ENCODE measurements at regions not wholly inside any gene's neighbourhood (a gene's known extent, or its start where the extent isn't known, plus 50 kb on each side); places are given as distances from the start of the nearest gene placed in this dataset.
"Not testable (repeated sequence)": the region's sequence is repeated elsewhere in the genome, so short reads cannot be mapped to it uniquely, and the experiment has no call there.

DNA sequence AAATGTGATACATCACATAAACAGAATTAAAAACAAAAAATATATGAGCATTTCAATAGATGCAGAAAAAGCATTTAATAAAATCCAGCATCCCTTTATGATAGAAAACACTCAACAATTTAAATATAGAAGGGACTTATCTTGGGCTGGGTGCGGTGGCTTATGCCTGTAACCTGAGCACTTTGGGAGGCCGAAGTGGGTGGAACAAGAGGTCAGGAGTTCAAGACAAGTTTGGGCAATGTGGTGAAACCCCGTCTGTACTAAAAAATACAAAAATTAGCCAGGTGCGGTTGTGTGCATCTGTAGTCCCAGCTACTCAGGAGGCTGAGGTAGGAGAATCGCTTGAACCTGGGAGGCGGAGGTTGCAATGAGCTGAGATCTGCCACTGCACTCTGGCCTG lies 409.1 kb downstream of the ICE1 start:
- H3K4me1 ChIP-seq (ENCODE audit: control insufficient read depth in 1 of 2, insufficient read depth in 2 of 2, low read length in 2 of 2); H3K9ac ChIP-seq (ENCODE audit: low read depth in 1 of 2, low read length in 2 of 2); H3K4me3 ChIP-seq (ENCODE audit: low read depth in 1 of 2, low read length in 2 of 2); H3K9me3 ChIP-seq (ENCODE audit: control insufficient read depth in 1 of 2, low read length in 2 of 2); H3K27ac ChIP-seq (ENCODE audit: low read depth, low read length); H3K36me3 ChIP-seq (ENCODE audit: control insufficient read depth in 1 of 2, insufficient read depth in 2 of 2, low read length in 2 of 2); H3K27me3 ChIP-seq (ENCODE audit: control insufficient read depth in 1 of 2, insufficient read depth in 2 of 2, low read length in 2 of 2): not testable (repeated sequence)

GRCh38 chr5:5828619-5829018 lies 406.1 kb downstream of the ICE1 start:
- Histone ChIP-seq H3K27me3 (ENCODE audit: control insufficient read depth in 1 of 2, insufficient read depth in 2 of 2, low read length in 2 of 2) (no peaks in the 10 kb centered on the region), H3K9me3 (ENCODE audit: control insufficient read depth in 1 of 2, low read length in 2 of 2) (no peaks in the 10 kb centered on the region), H3K27ac (ENCODE audit: low read depth, low read length) (no peak overlapping the region), H3K9ac (ENCODE audit: low read depth in 1 of 2, low read length in 2 of 2) (no peak overlapping the region), H3K4me1 (ENCODE audit: control insufficient read depth in 1 of 2, insufficient read depth in 2 of 2, low read length in 2 of 2) (no peaks in the 10 kb centered on the region), H3K36me3 (ENCODE audit: control insufficient read depth in 1 of 2, insufficient read depth in 2 of 2, low read length in 2 of 2) (no peaks in the 10 kb centered on the region), H3K4me3 (ENCODE audit: low read depth in 1 of 2, low read length in 2 of 2) (no peak overlapping the region)

DNA sequence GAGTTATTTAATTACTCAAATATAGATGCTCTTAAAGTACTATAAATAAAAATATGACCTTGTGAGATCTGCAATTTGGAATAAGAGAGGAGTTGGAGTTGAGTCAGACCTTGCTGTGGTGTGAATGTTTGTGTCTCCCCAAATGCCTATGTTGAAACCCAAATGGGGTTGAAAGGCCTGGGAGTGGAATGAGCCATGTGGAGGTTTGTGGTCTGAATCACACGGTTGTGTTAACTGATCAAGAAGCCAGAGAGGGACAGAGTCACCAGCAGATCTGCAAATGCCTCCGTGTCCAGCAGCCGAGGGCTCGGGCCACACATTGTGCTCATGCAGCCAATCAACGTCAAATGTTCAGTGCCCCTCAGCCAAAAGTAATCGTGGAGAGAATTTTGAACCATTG lies 404.4 kb downstream of the ICE1 start:
- H3K9me3 ChIP-seq (ENCODE audit: control insufficient read depth in 1 of 2, low read length in 2 of 2), result no peaks in the 10 kb centered on the region
- H3K27me3 ChIP-seq (ENCODE audit: control insufficient read depth in 1 of 2, insufficient read depth in 2 of 2, low read length in 2 of 2), result no peaks in the 10 kb centered on the region
- no peak overlapping the region for H3K27ac ChIP-seq (ENCODE audit: low read depth, low read length)
- no peaks in the 10 kb centered on the region for H3K36me3 ChIP-seq (ENCODE audit: control insufficient read depth in 1 of 2, insufficient read depth in 2 of 2, low read length in 2 of 2)
- no peak overlapping the region for H3K9ac ChIP-seq (ENCODE audit: low read depth in 1 of 2, low read length in 2 of 2)
- no peaks in the 10 kb centered on the region for H3K4me1 ChIP-seq (ENCODE audit: control insufficient read depth in 1 of 2, insufficient read depth in 2 of 2, low read length in 2 of 2)
- no peak overlapping the region for H3K4me3 ChIP-seq (ENCODE audit: low read depth in 1 of 2, low read length in 2 of 2)

GRCh38 chr5:5822729-5823257 lies 400.3 kb downstream of the ICE1 start:
- H3K4me3 ChIP-seq (ENCODE audit: low read depth in 1 of 2, low read length in 2 of 2), result no peak overlapping the region
- no peaks in the 10 kb centered on the region for H3K9me3 ChIP-seq (ENCODE audit: control insufficient read depth in 1 of 2, low read length in 2 of 2)
- H3K27me3 ChIP-seq (ENCODE audit: control insufficient read depth in 1 of 2, insufficient read depth in 2 of 2, low read length in 2 of 2), result no peaks in the 10 kb centered on the region
- no peaks in the 10 kb centered on the region for H3K4me1 ChIP-seq (ENCODE audit: control insufficient read depth in 1 of 2, insufficient read depth in 2 of 2, low read length in 2 of 2)
- no peak overlapping the region for H3K9ac ChIP-seq (ENCODE audit: low read depth in 1 of 2, low read length in 2 of 2)
- H3K27ac ChIP-seq (ENCODE audit: low read depth, low read length), result no peak overlapping the region
- H3K36me3 ChIP-seq (ENCODE audit: control insufficient read depth in 1 of 2, insufficient read depth in 2 of 2, low read length in 2 of 2), result no peaks in the 10 kb centered on the region

DNA sequence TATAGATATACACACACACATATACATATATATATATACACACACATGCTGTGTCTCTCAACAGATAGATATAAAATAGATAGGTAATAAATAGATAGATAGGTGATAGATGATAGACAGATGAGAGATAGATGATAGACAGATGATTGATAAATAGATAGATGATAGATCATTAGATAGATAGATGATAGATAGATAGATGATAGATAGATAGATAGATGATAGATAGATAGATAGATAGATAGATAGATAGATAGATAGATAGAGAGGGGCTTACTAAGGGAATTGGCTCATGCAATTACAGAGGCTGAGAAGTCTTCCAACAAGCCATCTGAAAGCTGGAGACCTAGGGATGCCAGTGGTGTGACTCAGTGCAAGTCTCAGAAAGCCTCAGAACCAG lies 394.5 kb downstream of the ICE1 start:
- H3K4me3 ChIP-seq (ENCODE audit: low read depth in 1 of 2, low read length in 2 of 2), result no peak overlapping the region
- H3K9me3 ChIP-seq (ENCODE audit: control insufficient read depth in 1 of 2, low read length in 2 of 2), result no peaks in the 10 kb centered on the region
- no peak overlapping the region for H3K9ac ChIP-seq (ENCODE audit: low read depth in 1 of 2, low read length in 2 of 2)
- H3K27me3 ChIP-seq (ENCODE audit: control insufficient read depth in 1 of 2, insufficient read depth in 2 of 2, low read length in 2 of 2), result no peaks in the 10 kb centered on the region
- no peak overlapping the region for H3K27ac ChIP-seq (ENCODE audit: low read depth, low read length)
- H3K36me3 ChIP-seq (ENCODE audit: control insufficient read depth in 1 of 2, insufficient read depth in 2 of 2, low read length in 2 of 2), result no peaks in the 10 kb centered on the region
- no peaks in the 10 kb centered on the region for H3K4me1 ChIP-seq (ENCODE audit: control insufficient read depth in 1 of 2, insufficient read depth in 2 of 2, low read length in 2 of 2)

DNA sequence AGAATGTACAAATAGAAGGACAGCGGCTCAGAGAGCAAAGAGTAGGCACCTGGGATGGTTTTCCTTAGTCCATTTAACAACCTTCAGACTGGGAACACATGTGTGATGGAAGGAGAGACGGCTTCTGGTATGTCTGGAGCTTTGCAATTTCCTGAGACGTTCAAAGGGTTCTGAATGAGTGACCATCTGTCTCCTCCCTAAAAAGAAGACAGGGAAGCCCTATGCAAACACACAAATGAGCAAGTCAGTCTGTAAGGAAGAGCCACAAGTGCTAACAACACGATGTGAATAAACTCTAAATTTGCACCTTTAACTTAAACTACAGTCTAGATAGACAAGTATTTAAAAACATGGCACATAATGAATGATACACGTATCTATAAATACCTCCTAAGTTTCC lies 391.0 kb downstream of the ICE1 start:
- no peak overlapping the region for H3K9ac ChIP-seq (ENCODE audit: low read depth in 1 of 2, low read length in 2 of 2)

GRCh38 chr5:5810461-5810860 lies 388.0 kb downstream of the ICE1 start:
- no peak overlapping the region for H3K27ac ChIP-seq (ENCODE audit: low read depth, low read length)
- no peak overlapping the region for H3K4me3 ChIP-seq (ENCODE audit: low read depth in 1 of 2, low read length in 2 of 2)
- no peak overlapping the region for H3K9ac ChIP-seq (ENCODE audit: low read depth in 1 of 2, low read length in 2 of 2)
- H3K4me1 ChIP-seq (ENCODE audit: control insufficient read depth in 1 of 2, insufficient read depth in 2 of 2, low read length in 2 of 2), result no peaks in the 10 kb centered on the region
- H3K27me3 ChIP-seq (ENCODE audit: control insufficient read depth in 1 of 2, insufficient read depth in 2 of 2, low read length in 2 of 2), result no peaks in the 10 kb centered on the region
- no peaks in the 10 kb centered on the region for H3K36me3 ChIP-seq (ENCODE audit: control insufficient read depth in 1 of 2, insufficient read depth in 2 of 2, low read length in 2 of 2)
- no peaks in the 10 kb centered on the region for H3K9me3 ChIP-seq (ENCODE audit: control insufficient read depth in 1 of 2, low read length in 2 of 2)

More for the DNA sequence above, 391.0 kb downstream of the ICE1 start:
- H3K9me3 ChIP-seq (ENCODE audit: control insufficient read depth in 1 of 2, low read length in 2 of 2), result no peaks in the 10 kb centered on the region
- H3K27me3 ChIP-seq (ENCODE audit: control insufficient read depth in 1 of 2, insufficient read depth in 2 of 2, low read length in 2 of 2), result no peaks in the 10 kb centered on the region
- H3K36me3 ChIP-seq (ENCODE audit: control insufficient read depth in 1 of 2, insufficient read depth in 2 of 2, low read length in 2 of 2), result no peaks in the 10 kb centered on the region
- no peak overlapping the region for H3K27ac ChIP-seq (ENCODE audit: low read depth, low read length)
- H3K4me1 ChIP-seq (ENCODE audit: control insufficient read depth in 1 of 2, insufficient read depth in 2 of 2, low read length in 2 of 2), result no peaks in the 10 kb centered on the region
- no peak overlapping the region for H3K4me3 ChIP-seq (ENCODE audit: low read depth in 1 of 2, low read length in 2 of 2)

GRCh38 chr5:5805916-5806315 lies 383.4 kb downstream of the ICE1 start:
- H3K4me3 ChIP-seq (ENCODE audit: low read depth in 1 of 2, low read length in 2 of 2), result no peak overlapping the region

DNA sequence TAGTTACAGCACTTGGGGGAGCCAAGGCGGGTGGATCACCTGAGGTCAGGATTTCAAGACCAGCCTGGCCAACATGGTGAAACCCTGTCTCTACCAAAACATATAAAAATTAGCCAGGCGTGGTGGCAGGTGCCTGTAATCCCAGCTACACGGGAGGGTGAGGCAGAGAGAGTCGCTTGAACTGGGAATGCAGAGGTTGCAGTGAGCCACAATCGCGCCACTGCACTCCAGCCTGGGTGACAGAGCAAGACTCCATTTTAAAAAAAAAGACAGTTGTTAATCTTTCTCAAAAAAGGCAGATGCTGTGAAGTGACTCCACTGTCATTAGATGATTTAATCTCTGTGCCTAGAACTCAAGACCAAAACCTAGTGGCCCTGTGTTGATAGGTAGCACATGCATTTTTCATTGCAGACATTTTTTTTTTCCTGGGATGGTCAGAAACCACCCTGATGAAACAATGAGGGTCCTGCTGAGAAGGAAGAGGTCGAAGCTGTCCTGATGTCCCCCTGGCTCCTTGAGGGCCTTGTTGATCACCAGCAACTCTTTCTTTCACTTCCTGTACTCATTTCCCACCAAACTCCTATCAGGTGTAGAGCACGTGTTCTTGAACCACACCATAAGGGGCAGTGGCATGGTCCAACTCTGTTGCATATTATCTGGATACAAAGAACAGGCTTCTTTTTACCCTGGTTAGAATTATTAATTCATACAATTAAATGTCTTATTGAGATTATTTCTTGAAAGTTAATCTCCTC lies 382.2 kb downstream of the ICE1 start:
- Histone ChIP-seq H3K27ac (ENCODE audit: low read depth, low read length) (no peak overlapping the region), H3K9ac (ENCODE audit: low read depth in 1 of 2, low read length in 2 of 2) (no peak overlapping the region), H3K36me3 (ENCODE audit: control insufficient read depth in 1 of 2, insufficient read depth in 2 of 2, low read length in 2 of 2) (no peaks in the 10 kb centered on the region), H3K4me1 (ENCODE audit: control insufficient read depth in 1 of 2, insufficient read depth in 2 of 2, low read length in 2 of 2) (no peaks in the 10 kb centered on the region), H3K4me3 (ENCODE audit: low read depth in 1 of 2, low read length in 2 of 2) (no peak overlapping the region), H3K9me3 (ENCODE audit: control insufficient read depth in 1 of 2, low read length in 2 of 2) (no peaks in the 10 kb centered on the region), H3K27me3 (ENCODE audit: control insufficient read depth in 1 of 2, insufficient read depth in 2 of 2, low read length in 2 of 2) (no peaks in the 10 kb centered on the region)

More at GRCh38 chr5:5805916-5806315, 383.4 kb downstream of the ICE1 start:
- Histone ChIP-seq H3K27me3 (ENCODE audit: control insufficient read depth in 1 of 2, insufficient read depth in 2 of 2, low read length in 2 of 2) (no peaks in the 10 kb centered on the region), H3K9ac (ENCODE audit: low read depth in 1 of 2, low read length in 2 of 2) (no peak overlapping the region), H3K4me1 (ENCODE audit: control insufficient read depth in 1 of 2, insufficient read depth in 2 of 2, low read length in 2 of 2) (no peaks in the 10 kb centered on the region), H3K27ac (ENCODE audit: low read depth, low read length) (no peak overlapping the region), H3K9me3 (ENCODE audit: control insufficient read depth in 1 of 2, low read length in 2 of 2) (no peaks in the 10 kb centered on the region), H3K36me3 (ENCODE audit: control insufficient read depth in 1 of 2, insufficient read depth in 2 of 2, low read length in 2 of 2) (no peaks in the 10 kb centered on the region)

GRCh38 chr5:5800801-5801761 lies 378.6 kb downstream of the ICE1 start:
- H3K36me3 ChIP-seq (ENCODE audit: control insufficient read depth in 1 of 2, insufficient read depth in 2 of 2, low read length in 2 of 2), result no peaks in the 10 kb centered on the region
- H3K27ac ChIP-seq (ENCODE audit: low read depth, low read length), result no peak overlapping the region
- no peaks in the 10 kb centered on the region for H3K27me3 ChIP-seq (ENCODE audit: control insufficient read depth in 1 of 2, insufficient read depth in 2 of 2, low read length in 2 of 2)
- H3K4me3 ChIP-seq (ENCODE audit: low read depth in 1 of 2, low read length in 2 of 2), result no peak overlapping the region
- H3K9me3 ChIP-seq (ENCODE audit: control insufficient read depth in 1 of 2, low read length in 2 of 2), result no peaks in the 10 kb centered on the region
- no peak overlapping the region for H3K9ac ChIP-seq (ENCODE audit: low read depth in 1 of 2, low read length in 2 of 2)
- no peaks in the 10 kb centered on the region for H3K4me1 ChIP-seq (ENCODE audit: control insufficient read depth in 1 of 2, insufficient read depth in 2 of 2, low read length in 2 of 2)

Measured in duodenal mucosa (tissue), 2 donors.